Mucosa of descending colon (tissue), 3 donors: ENCODE measurements at regions not wholly inside any gene's neighbourhood (a gene's known extent, or its start where the extent isn't known, plus 50 kb on each side); places are given as distances from the start of the nearest gene placed in this dataset.

Experiments
- ATAC-seq: fragments of 200-7000 bp; cut with Tn5 transposase; one replicate; pipeline ENCODE4 v1.9.1; 2020; ENCODE audit warnings: mild to moderate bottlenecking, moderate library complexity
- DNase-seq, 3 donors: peaks; one replicate each; pipeline ENCODE4 v3.0.0-alpha.2; 2020
- H3K36me3 ChIP-seq: fragments of 200-600 bp; one replicate; pipeline ENCODE4 v1.8.0; 2021; ENCODE audit warnings: low read depth, mild to moderate bottlenecking
- H3K4me1 ChIP-seq: fragments of 200-600 bp; one replicate; pipeline ENCODE4 v1.8.0; 2021; ENCODE audit warnings: low read depth, mild to moderate bottlenecking
- H3K4me3 ChIP-seq: fragments of 200-600 bp; one replicate; pipeline ENCODE4 v1.8.0; 2021; ENCODE audit warnings: mild to moderate bottlenecking
- H3K9me3 ChIP-seq: fragments of 200-600 bp; one replicate; pipeline ENCODE4 v1.8.0; 2021; ENCODE audit warnings: mild to moderate bottlenecking
- CTCF ChIP-seq: fragments of 200-600 bp; IDR thresholded peaks from one replicate; pipeline ENCODE4 v1.8.0; 2022; ENCODE audit warnings: antibody characterized with exemption, mild to moderate bottlenecking
- intact Hi-C, 2 donors: fragments of 100-400 bp; cut with DNase I in 1 of 2; cut with micrococcal nuclease in 1 of 2; formaldehyde crosslinking; loops; one replicate each; pipeline versions ENCODE4 v1.11.0 to v1.11.1; 2022; cut with DNase I, micrococcal nuclease
- donor health status: DM: no; HTN: no; CAD: no; lungs with moderate emphysema.
- donor health status: DM: no; HTN: no; CAD: no.
- donor health status: DM: no; HTN: yes; CAD: no.

DNA sequence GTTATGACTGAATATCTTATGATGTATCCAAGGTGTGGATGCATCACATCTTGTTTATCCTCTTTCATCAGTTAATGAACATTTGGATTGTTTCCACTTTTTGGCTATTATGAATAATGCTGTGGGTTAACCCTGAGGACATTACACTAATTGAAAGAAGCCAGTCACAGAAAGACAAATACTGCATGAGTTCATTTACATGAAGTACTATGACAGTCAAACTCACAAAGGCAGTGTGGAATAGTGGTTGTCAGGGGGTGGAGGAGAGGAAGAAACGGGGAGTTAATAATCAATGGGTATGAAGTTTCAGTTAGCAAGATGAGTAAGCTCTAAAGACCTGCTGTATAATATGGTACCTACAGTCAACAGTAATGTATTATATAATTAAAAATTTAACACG is 409.4 kb upstream of the CTNND2 start:
- no peak for TF ChIP-seq CTCF
- DNase-seq = no peak
- Histone ChIP-seq H3K4me1 (no peaks in the 10 kb centered on the region), H3K4me3 (no peak overlapping the region), H3K36me3 (no peaks in the 10 kb centered on the region), H3K9me3 (no peaks in the 10 kb centered on the region)
- ATAC-seq = no peak
- intact Hi-C loops = no loop called here

- no peak for TF ChIP-seq CTCF
- H3K36me3 ChIP-seq = no peaks in the 10 kb centered on the region
- H3K4me3 ChIP-seq = no peak overlapping the region
- ATAC-seq (no peak), DNase-seq (no peak)
- no peaks in the 10 kb centered on the region for H3K9me3 ChIP-seq
- H3K4me1 ChIP-seq = no peaks in the 10 kb centered on the region
- intact Hi-C loops = no loop called here
Measured at GRCh38 chr5:12312343-12312742, 408.1 kb upstream of the CTNND2 start.

GRCh38 chr5:12294151-12294550 is 389.9 kb upstream of the CTNND2 start:
- intact Hi-C loops = no loop called here
- no peak for TF ChIP-seq CTCF
- DNase-seq (no peak), ATAC-seq (no peak)
- H3K4me3 ChIP-seq = no peak overlapping the region
- H3K9me3 ChIP-seq = peaks cover 18% of the 10 kb centered on the region
- H3K36me3 ChIP-seq = no peaks in the 10 kb centered on the region
- H3K4me1 ChIP-seq = no peaks in the 10 kb centered on the region

- ATAC-seq (no peak), DNase-seq (no peak)
- Histone ChIP-seq H3K4me1 (no peaks in the 10 kb centered on the region), H3K36me3 (no peaks in the 10 kb centered on the region), H3K9me3 (peaks cover 18% of the 10 kb centered on the region), H3K4me3 (no peak overlapping the region)
- intact Hi-C loops = no loop called here
- no peak for TF ChIP-seq CTCF
Measured at GRCh38 chr5:12292610-12293204, 388.5 kb upstream of the CTNND2 start.

DNA sequence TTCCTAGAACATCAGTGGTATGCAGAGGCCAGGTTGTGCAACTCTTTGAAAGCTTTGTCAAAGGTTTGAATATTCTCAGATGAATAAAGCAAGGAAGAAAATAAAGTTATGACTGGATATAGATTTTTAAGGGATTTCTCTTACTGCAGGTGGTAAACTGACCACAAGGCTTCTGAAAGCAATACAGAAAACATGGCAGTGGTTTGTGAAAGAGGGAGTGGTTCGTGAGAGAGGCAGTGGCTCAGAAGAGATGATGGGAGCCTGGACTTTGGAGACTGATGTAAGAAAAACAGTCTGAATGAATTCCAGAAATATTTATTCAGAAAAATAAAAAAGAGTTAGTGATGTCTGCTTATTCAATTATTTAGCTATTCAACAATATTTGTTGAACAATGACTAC is 380.4 kb upstream of the CTNND2 start:
- no peaks in the 10 kb centered on the region for H3K9me3 ChIP-seq
- H3K4me1 ChIP-seq = no peaks in the 10 kb centered on the region
- ATAC-seq = no peak
- no peak for DNase-seq
- H3K4me3 ChIP-seq = no peak overlapping the region
- intact Hi-C loops = no loop called here
- no peaks in the 10 kb centered on the region for H3K36me3 ChIP-seq
- TF ChIP-seq CTCF = no peak
